Panc1 (cell line): ENCODE measurements at regions not wholly inside any gene's neighbourhood (a gene's known extent, or its start where the extent isn't known, plus 50 kb on each side); places are given as distances from the start of the nearest gene placed in this dataset.

Experiments
- CTCF ChIP-seq: fragments of 450-650 bp; IDR thresholded peaks from 2 replicates; pipeline ENCODE4 v1.5.1; 2017; ENCODE audit warnings: mild to moderate bottlenecking
- POLR2AphosphoS5 ChIP-seq: IDR thresholded peaks from 2 replicates; pipeline ENCODE4 v1.6.1; 2012; ENCODE audit warnings: mild to moderate bottlenecking, low read depth, low read length, moderate library complexity
- SIN3A ChIP-seq: IDR thresholded peaks from 2 replicates; pipeline ENCODE4 v1.6.1; 2012; ENCODE audit warnings: low read depth, mild to moderate bottlenecking, low read length, moderate library complexity, borderline replicate concordance; ENCODE audit not compliant: insufficient read depth
- TF ChIP-seq, protein P1 (sequence below), 2 experiments: IDR thresholded peaks; 2 replicates each; pipeline ENCODE4 v1.6.1; 2011 to 2012; ENCODE audit warnings: low read depth in 2 of 2, control low read depth in 1 of 2, low read length in 1 of 2, mild to moderate bottlenecking in 1 of 2, moderate library complexity in 1 of 2; ENCODE audit not compliant: insufficient read depth in 1 of 2

DNA sequence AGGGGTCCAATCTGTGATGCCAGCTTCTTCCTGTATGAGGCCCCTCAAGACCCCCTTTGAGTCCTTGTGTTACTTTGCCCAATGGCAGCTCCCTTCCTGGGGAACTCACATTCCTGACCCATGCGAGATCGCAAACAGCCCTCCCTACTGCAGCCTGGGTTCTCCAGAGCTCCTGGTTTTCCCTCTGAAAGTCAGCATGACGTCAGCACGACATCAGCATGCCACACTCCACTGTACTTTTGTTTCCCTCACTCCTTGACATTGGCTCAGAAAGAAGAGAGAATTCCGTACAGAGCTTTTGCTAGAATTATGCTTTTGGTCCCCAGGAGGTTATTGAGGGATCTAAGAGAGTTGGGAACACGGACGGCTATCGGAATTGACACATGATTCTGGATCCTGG is 168.1 kb upstream of the PIRT start:
- no peak for TF ChIP-seq CTCF
- TF ChIP-seq POLR2AphosphoS5: no peak
- TF ChIP-seq, protein P1, sequence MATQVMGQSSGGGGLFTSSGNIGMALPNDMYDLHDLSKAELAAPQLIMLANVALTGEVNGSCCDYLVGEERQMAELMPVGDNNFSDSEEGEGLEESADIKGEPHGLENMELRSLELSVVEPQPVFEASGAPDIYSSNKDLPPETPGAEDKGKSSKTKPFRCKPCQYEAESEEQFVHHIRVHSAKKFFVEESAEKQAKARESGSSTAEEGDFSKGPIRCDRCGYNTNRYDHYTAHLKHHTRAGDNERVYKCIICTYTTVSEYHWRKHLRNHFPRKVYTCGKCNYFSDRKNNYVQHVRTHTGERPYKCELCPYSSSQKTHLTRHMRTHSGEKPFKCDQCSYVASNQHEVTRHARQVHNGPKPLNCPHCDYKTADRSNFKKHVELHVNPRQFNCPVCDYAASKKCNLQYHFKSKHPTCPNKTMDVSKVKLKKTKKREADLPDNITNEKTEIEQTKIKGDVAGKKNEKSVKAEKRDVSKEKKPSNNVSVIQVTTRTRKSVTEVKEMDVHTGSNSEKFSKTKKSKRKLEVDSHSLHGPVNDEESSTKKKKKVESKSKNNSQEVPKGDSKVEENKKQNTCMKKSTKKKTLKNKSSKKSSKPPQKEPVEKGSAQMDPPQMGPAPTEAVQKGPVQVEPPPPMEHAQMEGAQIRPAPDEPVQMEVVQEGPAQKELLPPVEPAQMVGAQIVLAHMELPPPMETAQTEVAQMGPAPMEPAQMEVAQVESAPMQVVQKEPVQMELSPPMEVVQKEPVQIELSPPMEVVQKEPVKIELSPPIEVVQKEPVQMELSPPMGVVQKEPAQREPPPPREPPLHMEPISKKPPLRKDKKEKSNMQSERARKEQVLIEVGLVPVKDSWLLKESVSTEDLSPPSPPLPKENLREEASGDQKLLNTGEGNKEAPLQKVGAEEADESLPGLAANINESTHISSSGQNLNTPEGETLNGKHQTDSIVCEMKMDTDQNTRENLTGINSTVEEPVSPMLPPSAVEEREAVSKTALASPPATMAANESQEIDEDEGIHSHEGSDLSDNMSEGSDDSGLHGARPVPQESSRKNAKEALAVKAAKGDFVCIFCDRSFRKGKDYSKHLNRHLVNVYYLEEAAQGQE (IDR thresholded peaks at IDR 0.05; ENCODE audit: insufficient read depth in 1 of 2, low read depth in 2 of 2, low read length in 1 of 2): no peak
- no peak for TF ChIP-seq SIN3A
